ENCODE measurements at regions not wholly inside any gene's neighbourhood (a gene's known extent, or its start where the extent isn't known, plus 50 kb on each side); places are given as distances from the start of the nearest gene placed in this dataset.
"Not testable (repeated sequence)": the region's sequence is repeated elsewhere in the genome, so short reads cannot be mapped to it uniquely, and the experiment has no call there.

DNA sequence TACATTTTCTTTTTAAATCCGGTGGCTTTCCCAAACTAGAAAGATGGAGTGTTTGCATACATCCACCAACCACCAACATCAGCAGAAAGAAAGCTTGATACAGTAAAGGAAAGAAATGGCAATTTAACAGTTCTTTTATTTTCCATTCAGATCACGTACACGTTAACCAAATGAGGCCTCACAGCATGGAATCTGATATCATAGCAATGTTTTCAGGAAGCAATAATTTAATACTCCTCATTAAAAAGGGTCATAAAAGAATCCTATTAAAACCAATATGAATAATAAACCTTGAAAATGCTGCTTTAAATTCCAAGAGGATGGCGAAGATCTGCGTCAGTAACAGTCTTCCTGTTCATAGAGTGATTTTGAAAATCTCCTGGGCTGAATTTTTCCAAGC lies 1562.1 kb downstream of the KHDRBS2 start:
- not testable (repeated sequence) for TF ChIP-seq TOX (CRISPR knock-in tag; IDR thresholded peaks at IDR 0.05; ENCODE audit: borderline replicate concordance); ISL1 (CRISPR knock-in tag; IDR thresholded peaks at IDR 0.05)
